ENCODE measurements at regions not wholly inside any gene's neighbourhood (a gene's known extent, or its start where the extent isn't known, plus 50 kb on each side); places are given as distances from the start of the nearest gene placed in this dataset.
"Not testable (repeated sequence)": the region's sequence is repeated elsewhere in the genome, so short reads cannot be mapped to it uniquely, and the experiment has no call there.

DNA sequence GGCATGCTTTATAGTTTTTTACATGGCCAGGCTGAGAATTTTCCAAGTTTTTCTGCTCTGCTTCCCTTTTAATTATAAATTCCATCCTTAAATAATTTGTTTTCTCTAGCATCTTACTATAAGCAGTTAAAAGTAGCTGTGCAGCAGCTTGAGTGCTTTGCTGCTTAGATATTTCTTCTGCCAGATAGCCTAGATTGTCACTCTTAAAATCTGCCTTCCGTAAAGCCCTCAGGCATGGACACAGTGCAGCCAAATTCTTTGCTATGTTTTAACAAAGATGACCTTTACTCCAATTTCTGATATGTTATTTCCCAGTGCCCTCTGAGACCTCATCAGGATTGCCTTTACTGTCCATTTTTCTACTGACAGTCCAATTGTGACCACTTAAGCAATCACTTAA lies 92.6 kb upstream of the SGK1 start:
- DNase-seq (ENCODE audit: low read depth), result no peak
- no peak for TF ChIP-seq CTCF (IDR thresholded peaks at IDR 0.05; ENCODE audit: low read depth, low read length, missing control alignments)
- in situ Hi-C loops (cut with HindIII; ENCODE audit: low sequenced_read_pairs), result no loop called here
- no peak overlapping the region for H3K4me3 ChIP-seq (ENCODE audit: low read depth, low read length)

DNA sequence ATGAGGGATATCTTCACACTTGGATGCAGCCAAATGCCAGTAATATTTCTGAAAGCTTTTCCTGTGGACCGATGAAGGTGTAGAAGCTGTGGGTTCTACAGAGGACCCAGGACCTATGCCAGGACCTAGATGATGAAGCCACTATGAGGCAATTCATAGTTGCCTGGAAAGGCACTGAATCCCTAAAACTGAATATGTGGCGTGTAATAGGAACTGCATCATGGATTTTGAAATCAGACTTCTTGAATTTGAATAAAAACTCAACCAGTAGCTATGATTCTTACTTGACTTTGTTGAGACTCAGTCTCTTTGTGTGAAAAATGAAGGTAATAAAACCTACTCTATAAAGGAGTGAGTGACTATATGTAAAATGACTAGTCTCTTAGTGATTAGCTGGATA lies 89.9 kb upstream of the SGK1 start:
- no peak for TF ChIP-seq CTCF (IDR thresholded peaks at IDR 0.05; ENCODE audit: low read depth, low read length, missing control alignments)

GRCh38 chr6:134406311-134406710 lies 88.4 kb upstream of the SGK1 start:
- in situ Hi-C loops (cut with HindIII; ENCODE audit: low sequenced_read_pairs), result no loop called here
- no peak for TF ChIP-seq CTCF (IDR thresholded peaks at IDR 0.05; ENCODE audit: low read depth, low read length, missing control alignments)
- DNase-seq (ENCODE audit: low read depth), result no peak
- H3K4me3 ChIP-seq (ENCODE audit: low read depth, low read length), result no peak overlapping the region

More for the DNA sequence above, 89.9 kb upstream of the SGK1 start:
- DNase-seq (ENCODE audit: low read depth), result no peak
- H3K4me3 ChIP-seq (ENCODE audit: low read depth, low read length), result no peak overlapping the region
- in situ Hi-C loops (cut with HindIII; ENCODE audit: low sequenced_read_pairs), result no loop called here

GRCh38 chr6:134405386-134406087 lies 87.6 kb upstream of the SGK1 start:
- DNase-seq (ENCODE audit: low read depth), result no peak
- in situ Hi-C loops (cut with HindIII; ENCODE audit: low sequenced_read_pairs), result no loop called here
- no peak for TF ChIP-seq CTCF (IDR thresholded peaks at IDR 0.05; ENCODE audit: low read depth, low read length, missing control alignments)

GRCh38 chr6:134403312-134403711 lies 85.4 kb upstream of the SGK1 start:
- DNase-seq (ENCODE audit: low read depth); H3K4me3 ChIP-seq (ENCODE audit: low read depth, low read length); in situ Hi-C loops (cut with HindIII; ENCODE audit: low sequenced_read_pairs): not testable (repeated sequence)

More at GRCh38 chr6:134405386-134406087, 87.6 kb upstream of the SGK1 start:
- no peak overlapping the region for H3K4me3 ChIP-seq (ENCODE audit: low read depth, low read length)

- in situ Hi-C loops (cut with HindIII; ENCODE audit: low sequenced_read_pairs), result no loop called here
- no peak for TF ChIP-seq CTCF (IDR thresholded peaks at IDR 0.05; ENCODE audit: low read depth, low read length, missing control alignments)
- no peak for DNase-seq (ENCODE audit: low read depth)
- H3K4me3 ChIP-seq (ENCODE audit: low read depth, low read length), result no peak overlapping the region
These were observed 84.6 kb upstream of the SGK1 start for GRCh38 chr6:134402372-134402984.

GRCh38 chr6:134400941-134401340 lies 83.0 kb upstream of the SGK1 start:
- DNase-seq (ENCODE audit: low read depth), result no peak
- in situ Hi-C loops (cut with HindIII; ENCODE audit: low sequenced_read_pairs), result no loop called here
- no peak for TF ChIP-seq CTCF (IDR thresholded peaks at IDR 0.05; ENCODE audit: low read depth, low read length, missing control alignments)
- H3K4me3 ChIP-seq (ENCODE audit: low read depth, low read length), result no peak overlapping the region
